ENCODE measurements at regions not wholly inside any gene's neighbourhood (a gene's known extent, or its start where the extent isn't known, plus 50 kb on each side); places are given as distances from the start of the nearest gene placed in this dataset.

- TF ChIP-seq CTCF (conservative IDR thresholded peaks at IDR 0.05), result no peak
- H3K27ac ChIP-seq, result no peak overlapping the region
Measured at GRCh38 chr2:41598161-41598894, 449.5 kb upstream of the PKDCC start.

DNA sequence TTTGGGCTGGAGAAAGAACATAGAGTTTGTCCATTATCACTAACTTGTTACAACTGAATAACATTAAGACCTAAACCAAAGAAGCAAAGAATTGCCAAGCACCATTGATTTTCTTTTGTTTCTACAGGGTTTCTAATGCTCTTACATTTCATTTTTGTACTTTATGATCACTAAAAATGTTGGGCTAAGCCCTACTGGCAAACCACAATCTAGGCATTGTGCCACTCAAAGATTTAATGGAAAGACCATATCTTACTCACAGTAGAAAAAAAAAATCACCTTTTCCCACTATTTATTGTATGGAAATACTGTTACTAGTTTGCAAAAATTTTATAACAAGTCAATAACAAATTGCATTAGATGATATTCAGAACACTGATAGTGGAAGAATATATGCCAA, 447.4 kb upstream of the PKDCC start:
- no peak for TF ChIP-seq CTCF (conservative IDR thresholded peaks at IDR 0.05)
- no peak overlapping the region for H3K27ac ChIP-seq

- no peak for TF ChIP-seq CTCF (conservative IDR thresholded peaks at IDR 0.05)
- H3K27ac ChIP-seq, result no peak overlapping the region
Measured at GRCh38 chr2:41602341-41602740, 445.5 kb upstream of the PKDCC start.

- no peak for TF ChIP-seq CTCF (conservative IDR thresholded peaks at IDR 0.05)
- H3K27ac ChIP-seq, result no peak overlapping the region
Measured at GRCh38 chr2:41605311-41605710, 442.5 kb upstream of the PKDCC start.

DNA sequence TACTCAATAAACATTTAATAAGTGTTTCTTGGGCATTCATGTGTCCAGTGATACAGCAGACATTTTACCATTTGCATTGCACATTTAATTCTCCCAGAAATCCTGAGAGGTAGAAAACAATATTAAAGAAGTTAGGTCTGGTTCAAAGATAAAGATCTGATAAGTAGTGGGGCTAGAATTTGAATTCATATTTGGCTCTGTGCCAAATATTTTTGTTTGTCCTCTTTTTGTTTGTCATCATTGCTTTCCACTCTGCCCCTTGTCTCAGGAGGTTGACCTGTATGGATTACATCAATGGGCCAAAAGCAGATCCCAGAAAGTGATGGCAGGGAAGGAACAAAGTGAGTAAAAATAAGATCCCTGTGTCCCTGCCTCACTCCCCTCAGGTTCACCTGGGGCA, 441.9 kb upstream of the PKDCC start:
- no peak overlapping the region for H3K27ac ChIP-seq
- TF ChIP-seq CTCF (conservative IDR thresholded peaks at IDR 0.05), result no peak

- TF ChIP-seq CTCF (conservative IDR thresholded peaks at IDR 0.05), result no peak
- H3K27ac ChIP-seq, result no peak overlapping the region
Measured at GRCh38 chr2:41610501-41611190, 437.2 kb upstream of the PKDCC start.

DNA sequence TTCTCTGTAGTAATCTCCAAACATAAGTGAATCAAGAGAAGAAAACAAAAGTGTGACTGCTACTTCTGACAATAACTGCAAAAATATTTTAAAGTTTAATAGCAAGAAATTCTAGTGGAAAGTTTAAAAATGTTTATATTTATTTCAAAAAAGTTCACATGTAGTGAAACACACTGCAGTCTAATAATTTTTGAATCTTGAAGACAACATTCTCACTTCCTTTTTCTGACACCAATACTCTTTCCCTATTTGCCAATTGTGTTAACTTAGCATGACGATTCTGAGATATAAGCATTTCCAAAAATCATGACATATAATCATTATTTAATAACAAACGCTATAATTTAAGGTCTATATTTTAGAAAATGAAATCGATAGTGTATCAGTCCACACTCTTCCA, 429.1 kb upstream of the PKDCC start:
- TF ChIP-seq CTCF (conservative IDR thresholded peaks at IDR 0.05), result no peak
- H3K27ac ChIP-seq, result no peak overlapping the region

Measured in VCaP (cell line).